ENCODE measurements at regions not wholly inside any gene's neighbourhood (a gene's known extent, or its start where the extent isn't known, plus 50 kb on each side); places are given as distances from the start of the nearest gene placed in this dataset.

- ChIA-PET CTCF (interaction anchor here (1.2 kb wide), 1 partner anchor 9 kb away, joined by 5 read pairs; no protein-coding TSS in a partner anchor), POLR2A (no interaction called here)
- no peak for DNase-seq
- Mint-ChIP-seq H3K36me3 (ENCODE audit: low read depth) (no peaks in the 10 kb centered on the region), H3K4me1 (no peaks in the 10 kb centered on the region), H3K9me3 (no peaks in the 10 kb centered on the region), H3K27ac (no peak overlapping the region), H3K27me3 (no peaks in the 10 kb centered on the region), H3K4me3 (no peak overlapping the region)
These were observed 185.3 kb downstream of the NRIP1 start for GRCh38 chr21:14879458-14879857.

- no peaks in the 10 kb centered on the region for H3K4me1 Mint-ChIP-seq
- H3K27me3 Mint-ChIP-seq = no peaks in the 10 kb centered on the region
- H3K27ac Mint-ChIP-seq = no peak overlapping the region
- no peak for DNase-seq
- ChIA-PET POLR2A (no interaction called here), CTCF (interaction anchor here (1.2 kb wide), 1 partner anchor 9 kb away, joined by 5 read pairs; no protein-coding TSS in a partner anchor)
- no peaks in the 10 kb centered on the region for H3K36me3 Mint-ChIP-seq (ENCODE audit: low read depth)
- no peaks in the 10 kb centered on the region for H3K9me3 Mint-ChIP-seq
- no peak overlapping the region for H3K4me3 Mint-ChIP-seq
These were observed 185.8 kb downstream of the NRIP1 start for GRCh38 chr21:14878971-14879370.

GRCh38 chr21:14877581-14878228 lies 187.1 kb downstream of the NRIP1 start:
- ChIA-PET POLR2A (no interaction called here), CTCF (interaction anchor here (0.6 to 1.3 kb wide), 2 partner anchors 11 to 517 kb away, joined by 3 to 5 read pairs; no protein-coding TSS in a partner anchor)
- Mint-ChIP-seq H3K9me3 (no peaks in the 10 kb centered on the region), H3K4me1 (no peaks in the 10 kb centered on the region), H3K27ac (no peak overlapping the region), H3K4me3 (no peak overlapping the region), H3K27me3 (no peaks in the 10 kb centered on the region), H3K36me3 (ENCODE audit: low read depth) (no peaks in the 10 kb centered on the region)
- no peak for DNase-seq

- ChIA-PET POLR2A (no interaction called here), CTCF (interaction anchor here (0.6 to 1.3 kb wide), 3 partner anchors 13 to 237 kb away, joined by 3 to 5 read pairs (median 4); no protein-coding TSS in a partner anchor)
- Mint-ChIP-seq H3K9me3 (no peaks in the 10 kb centered on the region), H3K4me3 (no peak overlapping the region), H3K4me1 (no peaks in the 10 kb centered on the region), H3K27ac (no peak overlapping the region), H3K27me3 (no peaks in the 10 kb centered on the region), H3K36me3 (ENCODE audit: low read depth) (no peaks in the 10 kb centered on the region)
- no peak for DNase-seq
These were observed 188.3 kb downstream of the NRIP1 start for GRCh38 chr21:14876524-14876840.

GRCh38 chr21:14875704-14876523 lies 188.9 kb downstream of the NRIP1 start:
- no peak for DNase-seq
- no peaks in the 10 kb centered on the region for H3K9me3 Mint-ChIP-seq
- no peaks in the 10 kb centered on the region for H3K27me3 Mint-ChIP-seq
- ChIA-PET POLR2A (no interaction called here), CTCF (interaction anchor here (0.6 kb wide), 1 partner anchor 119 kb away, joined by 3 read pairs; no protein-coding TSS in a partner anchor)
- no peak overlapping the region for H3K27ac Mint-ChIP-seq
- H3K4me1 Mint-ChIP-seq = no peaks in the 10 kb centered on the region
- no peaks in the 10 kb centered on the region for H3K36me3 Mint-ChIP-seq (ENCODE audit: low read depth)
- no peak overlapping the region for H3K4me3 Mint-ChIP-seq

- ChIA-PET CTCF (no interaction called here), POLR2A (no interaction called here)
- H3K27ac Mint-ChIP-seq = no peak overlapping the region
- H3K4me1 Mint-ChIP-seq = no peaks in the 10 kb centered on the region
- H3K27me3 Mint-ChIP-seq = no peaks in the 10 kb centered on the region
- no peaks in the 10 kb centered on the region for H3K9me3 Mint-ChIP-seq
- H3K4me3 Mint-ChIP-seq = no peak overlapping the region
- H3K36me3 Mint-ChIP-seq (ENCODE audit: low read depth) = no peaks in the 10 kb centered on the region
- no peak for DNase-seq
These were observed 189.6 kb downstream of the NRIP1 start for GRCh38 chr21:14875186-14875585.

GRCh38 chr21:14874379-14874778 lies 190.4 kb downstream of the NRIP1 start:
- H3K4me1 Mint-ChIP-seq = no peaks in the 10 kb centered on the region

GRCh38 chr21:14871861-14872260 lies 192.9 kb downstream of the NRIP1 start:
- Mint-ChIP-seq H3K27ac (no peak overlapping the region), H3K9me3 (no peaks in the 10 kb centered on the region), H3K4me1 (no peaks in the 10 kb centered on the region), H3K36me3 (ENCODE audit: low read depth) (no peaks in the 10 kb centered on the region), H3K27me3 (no peaks in the 10 kb centered on the region), H3K4me3 (no peak overlapping the region)
- CTCF ChIA-PET = no interaction called here
- POLR2A ChIA-PET = no interaction called here
- no peak for DNase-seq

More at GRCh38 chr21:14874379-14874778, 190.4 kb downstream of the NRIP1 start:
- Mint-ChIP-seq H3K9me3 (no peaks in the 10 kb centered on the region), H3K4me3 (no peak overlapping the region), H3K27me3 (no peaks in the 10 kb centered on the region), H3K27ac (no peak overlapping the region), H3K36me3 (ENCODE audit: low read depth) (no peaks in the 10 kb centered on the region)
- POLR2A ChIA-PET = no interaction called here
- CTCF ChIA-PET = no interaction called here
- DNase-seq = no peak

- Mint-ChIP-seq H3K27ac (no peak overlapping the region), H3K9me3 (no peaks in the 10 kb centered on the region), H3K4me3 (no peak overlapping the region), H3K27me3 (no peaks in the 10 kb centered on the region), H3K36me3 (ENCODE audit: low read depth) (no peaks in the 10 kb centered on the region), H3K4me1 (no peaks in the 10 kb centered on the region)
- POLR2A ChIA-PET = no interaction called here
- CTCF ChIA-PET = no interaction called here
- DNase-seq = no peak
These were observed 194.0 kb downstream of the NRIP1 start for GRCh38 chr21:14870853-14871149.

- CTCF ChIA-PET = no interaction called here
- POLR2A ChIA-PET = no interaction called here
- Mint-ChIP-seq H3K4me1 (no peaks in the 10 kb centered on the region), H3K27ac (no peak overlapping the region), H3K4me3 (no peak overlapping the region), H3K36me3 (ENCODE audit: low read depth) (no peaks in the 10 kb centered on the region), H3K9me3 (no peaks in the 10 kb centered on the region), H3K27me3 (no peaks in the 10 kb centered on the region)
- DNase-seq = no peak
These were observed 194.6 kb downstream of the NRIP1 start for GRCh38 chr21:14869984-14870852.

- no peak overlapping the region for H3K4me3 Mint-ChIP-seq
- no peak for DNase-seq
- no peaks in the 10 kb centered on the region for H3K27me3 Mint-ChIP-seq
- H3K27ac Mint-ChIP-seq = no peak overlapping the region
- CTCF ChIA-PET = interaction anchor here (0.7 kb wide), 1 partner anchor 39 kb away, joined by 3 read pairs; no protein-coding TSS in a partner anchor
- H3K9me3 Mint-ChIP-seq = no peaks in the 10 kb centered on the region
- POLR2A ChIA-PET = no interaction called here
- no peaks in the 10 kb centered on the region for H3K36me3 Mint-ChIP-seq (ENCODE audit: low read depth)
- peaks cover 1% of the 10 kb centered on the region for H3K4me1 Mint-ChIP-seq
These were observed 197.7 kb downstream of the NRIP1 start for GRCh38 chr21:14866859-14867765.

- ChIA-PET CTCF (interaction anchor here (0.6 to 1.3 kb wide), 5 partner anchors 78 to 618 kb away, joined by 3 to 4 read pairs (median 3); no protein-coding TSS in a partner anchor), POLR2A (no interaction called here)
- Mint-ChIP-seq H3K27me3 (no peaks in the 10 kb centered on the region), H3K27ac (no peak overlapping the region), H3K9me3 (no peaks in the 10 kb centered on the region), H3K4me3 (no peak overlapping the region), H3K36me3 (ENCODE audit: low read depth) (no peaks in the 10 kb centered on the region), H3K4me1 (peaks cover 1% of the 10 kb centered on the region)
- peak; percentile 54 for DNase-seq
These were observed 200.4 kb downstream of the NRIP1 start for GRCh38 chr21:14864211-14865021.
